ENCODE measurements at regions not wholly inside any gene's neighbourhood (a gene's known extent, or its start where the extent isn't known, plus 50 kb on each side); places are given as distances from the start of the nearest gene placed in this dataset.

- DNase-seq (ENCODE audit: low read depth): no peak
- H3K4me3 ChIP-seq (ENCODE audit: low read length): no peak overlapping the region
- TF ChIP-seq CTCF (conservative IDR thresholded peaks at IDR 0.05; ENCODE audit: low read length): no peak
Measured at GRCh38 chr14:49527221-49527620, 59.0 kb downstream of the RPS29 start.

GRCh38 chr14:49526101-49526500 is 60.1 kb downstream of the RPS29 start:
- DNase-seq (ENCODE audit: low read depth): no peak
- TF ChIP-seq CTCF (conservative IDR thresholded peaks at IDR 0.05; ENCODE audit: low read length): no peak
- no peak overlapping the region for H3K4me3 ChIP-seq (ENCODE audit: low read length)

GRCh38 chr14:49516286-49516685 is 69.9 kb downstream of the RPS29 start:
- no peak for TF ChIP-seq CTCF (conservative IDR thresholded peaks at IDR 0.05; ENCODE audit: low read length)
- H3K4me3 ChIP-seq (ENCODE audit: low read length): no peak overlapping the region
- DNase-seq (ENCODE audit: low read depth): no peak

GRCh38 chr14:49512571-49512970 is 73.6 kb downstream of the RPS29 start:
- TF ChIP-seq CTCF (conservative IDR thresholded peaks at IDR 0.05; ENCODE audit: low read length): no peak
- DNase-seq (ENCODE audit: low read depth): no peak
- no peak overlapping the region for H3K4me3 ChIP-seq (ENCODE audit: low read length)

GRCh38 chr14:49512147-49512551 is 74.0 kb downstream of the RPS29 start:
- H3K4me3 ChIP-seq (ENCODE audit: low read length): no peak overlapping the region
- peak; percentile 54 for DNase-seq (ENCODE audit: low read depth)
- TF ChIP-seq CTCF (conservative IDR thresholded peaks at IDR 0.05; ENCODE audit: low read length): no peak

- no peak for TF ChIP-seq CTCF (conservative IDR thresholded peaks at IDR 0.05; ENCODE audit: low read length)
- H3K4me3 ChIP-seq (ENCODE audit: low read length): no peak overlapping the region
- peak; percentile 18 for DNase-seq (ENCODE audit: low read depth)
Measured at GRCh38 chr14:49508124-49508523, 78.1 kb downstream of the RPS29 start.

GRCh38 chr14:49506650-49507049 is 79.5 kb downstream of the RPS29 start:
- no peak for TF ChIP-seq CTCF (conservative IDR thresholded peaks at IDR 0.05; ENCODE audit: low read length)
- no peak for DNase-seq (ENCODE audit: low read depth)
- H3K4me3 ChIP-seq (ENCODE audit: low read length): no peak overlapping the region

Measured in AG10803 (cell line).